ENCODE measurements at regions not wholly inside any gene's neighbourhood (a gene's known extent, or its start where the extent isn't known, plus 50 kb on each side); places are given as distances from the start of the nearest gene placed in this dataset.
"Not testable (repeated sequence)": the region's sequence is repeated elsewhere in the genome, so short reads cannot be mapped to it uniquely, and the experiment has no call there.

GRCh38 chr6:48986105-48986504, 476.9 kb downstream of the MMUT start:
- Histone ChIP-seq H3K9me3 (ENCODE audit: control insufficient read depth, low read depth, low read length) (peaks cover 6% of the 10 kb centered on the region), H3K79me2 (ENCODE audit: control insufficient read depth, insufficient read depth, low read length) (no peaks in the 10 kb centered on the region), H3K4me2 (ENCODE audit: control insufficient read depth, extremely low read depth, insufficient read depth, low read depth, low read length) (no peak overlapping the region), H3K4me1 (ENCODE audit: control insufficient read depth, extremely low read depth, insufficient read depth, low read length) (no peaks in the 10 kb centered on the region), H2AFZ (ENCODE audit: control insufficient read depth, low read length) (no peak overlapping the region), H3K9ac (ENCODE audit: control insufficient read depth, extremely low read depth, insufficient read depth, low read length) (no peak overlapping the region), H3K36me3 (ENCODE audit: control insufficient read depth in 2 of 2, extremely low read depth in 1 of 2, insufficient read depth in 2 of 2, low read length in 2 of 2) (no peaks in the 10 kb centered on the region), H4K20me1 (ENCODE audit: control insufficient read depth, extremely low read depth, insufficient read depth, low read length) (no peaks in the 10 kb centered on the region), H3K27me3 (ENCODE audit: control insufficient read depth, extremely low read depth, insufficient read depth, low read length) (no peaks in the 10 kb centered on the region), H3K9me1 (ENCODE audit: control insufficient read depth, extremely low read depth, insufficient read depth, low read length) (no peaks in the 10 kb centered on the region), H3K27ac (ENCODE audit: control insufficient read depth, insufficient read depth, low read length) (no peak overlapping the region), H3K4me3 (ENCODE audit: control insufficient read depth in 2 of 3, extremely low read depth in 1 of 3, insufficient read depth in 2 of 3, low read depth in 1 of 3, low read length in 3 of 3) (no peak overlapping the region)
- TF ChIP-seq EZH2 (IDR thresholded peaks at IDR 0.05; ENCODE audit: low read length): no peak
- no peak for TF ChIP-seq CTCF (optimal IDR thresholded peaks at IDR 0.05 in 1 of 3, IDR thresholded peaks at IDR 0.05 in 1 of 3, conservative IDR thresholded peaks at IDR 0.05 in 1 of 3; ENCODE audit: extremely low read depth in 1 of 3, insufficient read depth in 2 of 3, low read length in 3 of 3)
- FAIRE-seq: no peak
- dilution Hi-C loops (cut with MboI; ENCODE audit: extremely low pct_ligation_motif_present, low sequenced_read_pairs): no loop called here
- DNase-seq (ENCODE audit: low read depth, low spot score): no peak

GRCh38 chr6:48985025-48985424, 478.0 kb downstream of the MMUT start:
- Histone ChIP-seq H3K27ac (ENCODE audit: control insufficient read depth, insufficient read depth, low read length) (no peak overlapping the region), H2AFZ (ENCODE audit: control insufficient read depth, low read length) (no peak overlapping the region), H3K4me3 (ENCODE audit: control insufficient read depth in 2 of 3, extremely low read depth in 1 of 3, insufficient read depth in 2 of 3, low read depth in 1 of 3, low read length in 3 of 3) (no peak overlapping the region), H3K27me3 (ENCODE audit: control insufficient read depth, extremely low read depth, insufficient read depth, low read length) (no peaks in the 10 kb centered on the region), H3K4me1 (ENCODE audit: control insufficient read depth, extremely low read depth, insufficient read depth, low read length) (no peaks in the 10 kb centered on the region), H3K4me2 (ENCODE audit: control insufficient read depth, extremely low read depth, insufficient read depth, low read depth, low read length) (no peak overlapping the region), H3K9me3 (ENCODE audit: control insufficient read depth, low read depth, low read length) (peaks cover 6% of the 10 kb centered on the region), H3K9ac (ENCODE audit: control insufficient read depth, extremely low read depth, insufficient read depth, low read length) (no peak overlapping the region), H4K20me1 (ENCODE audit: control insufficient read depth, extremely low read depth, insufficient read depth, low read length) (no peaks in the 10 kb centered on the region), H3K79me2 (ENCODE audit: control insufficient read depth, insufficient read depth, low read length) (no peaks in the 10 kb centered on the region), H3K9me1 (ENCODE audit: control insufficient read depth, extremely low read depth, insufficient read depth, low read length) (no peaks in the 10 kb centered on the region), H3K36me3 (ENCODE audit: control insufficient read depth in 2 of 2, extremely low read depth in 1 of 2, insufficient read depth in 2 of 2, low read length in 2 of 2) (no peaks in the 10 kb centered on the region)
- no peak for TF ChIP-seq CTCF (optimal IDR thresholded peaks at IDR 0.05 in 1 of 3, IDR thresholded peaks at IDR 0.05 in 1 of 3, conservative IDR thresholded peaks at IDR 0.05 in 1 of 3; ENCODE audit: extremely low read depth in 1 of 3, insufficient read depth in 2 of 3, low read length in 3 of 3)
- no peak for TF ChIP-seq EZH2 (IDR thresholded peaks at IDR 0.05; ENCODE audit: low read length)
- DNase-seq (ENCODE audit: low read depth, low spot score): no peak
- dilution Hi-C loops (cut with MboI; ENCODE audit: extremely low pct_ligation_motif_present, low sequenced_read_pairs): no loop called here
- no peak for FAIRE-seq

- H3K4me2 ChIP-seq (ENCODE audit: control insufficient read depth, extremely low read depth, insufficient read depth, low read depth, low read length); H3K27me3 ChIP-seq (ENCODE audit: control insufficient read depth, extremely low read depth, insufficient read depth, low read length); H3K79me2 ChIP-seq (ENCODE audit: control insufficient read depth, insufficient read depth, low read length); H4K20me1 ChIP-seq (ENCODE audit: control insufficient read depth, extremely low read depth, insufficient read depth, low read length); H3K27ac ChIP-seq (ENCODE audit: control insufficient read depth, insufficient read depth, low read length); H3K9me1 ChIP-seq (ENCODE audit: control insufficient read depth, extremely low read depth, insufficient read depth, low read length); FAIRE-seq; H3K9me3 ChIP-seq (ENCODE audit: control insufficient read depth, low read depth, low read length); H3K4me3 ChIP-seq (ENCODE audit: control insufficient read depth in 2 of 3, extremely low read depth in 1 of 3, insufficient read depth in 2 of 3, low read depth in 1 of 3, low read length in 3 of 3); H2AFZ ChIP-seq (ENCODE audit: control insufficient read depth, low read length); dilution Hi-C loops (cut with MboI; ENCODE audit: extremely low pct_ligation_motif_present, low sequenced_read_pairs); H3K9ac ChIP-seq (ENCODE audit: control insufficient read depth, extremely low read depth, insufficient read depth, low read length); H3K4me1 ChIP-seq (ENCODE audit: control insufficient read depth, extremely low read depth, insufficient read depth, low read length); DNase-seq (ENCODE audit: low read depth, low spot score); H3K36me3 ChIP-seq (ENCODE audit: control insufficient read depth in 2 of 2, extremely low read depth in 1 of 2, insufficient read depth in 2 of 2, low read length in 2 of 2): not testable (repeated sequence)
Measured at GRCh38 chr6:48983968-48984367, 479.1 kb downstream of the MMUT start.

Measured in keratinocyte (primary cell).